Heart right ventricle (tissue), 16 donors: ENCODE measurements at regions not wholly inside any gene's neighbourhood (a gene's known extent, or its start where the extent isn't known, plus 50 kb on each side); places are given as distances from the start of the nearest gene placed in this dataset.
"Not testable (repeated sequence)": the region's sequence is repeated elsewhere in the genome, so short reads cannot be mapped to it uniquely, and the experiment has no call there.

Source experiments
- ATAC-seq, 8 donors: fragments of 200-7000 bp; cut with Tn5 transposase; one replicate each; pipeline ENCODE4 v1.9.1; 2020; ENCODE audit warnings: mild to moderate bottlenecking in 8 of 8, moderate library complexity in 8 of 8, moderate number of reproducible peaks in 1 of 8
- DNase-seq, 2 donors: peaks; one replicate each; pipeline ENCODE4 v3.0.0-alpha.2; 2020
- H3K27ac ChIP-seq, 10 donors: fragments of 200-600 bp; sonication (generic) in 2 of 10; one replicate each; pipeline versions ENCODE4 v1.5.0 to v1.8.0; 2020 to 2022; ENCODE audit warnings: mild to moderate bottlenecking in 3 of 10
- H3K27me3 ChIP-seq, 7 donors: fragments of 200-600 bp; one replicate each; pipeline ENCODE4 v1.8.0; 2021 to 2022; ENCODE audit warnings: mild to moderate bottlenecking in 2 of 7
- H3K36me3 ChIP-seq, 9 donors: fragments of 200-600 bp; sonication (generic) in 1 of 9; one replicate each; pipeline versions ENCODE4 v1.5.0 to v1.8.0; 2020 to 2022; ENCODE audit warnings: mild to moderate bottlenecking in 2 of 9
- H3K4me1 ChIP-seq, 9 donors: fragments of 200-600 bp; sonication (generic) in 1 of 9; one replicate each; pipeline versions ENCODE4 v1.5.0 to v1.8.0; 2020 to 2022; ENCODE audit warnings: mild to moderate bottlenecking in 4 of 9
- H3K4me3 ChIP-seq, 10 donors: fragments of 200-600 bp; sonication (generic) in 2 of 10; one replicate each; pipeline versions ENCODE4 v1.5.0 to v1.8.0; 2020 to 2022; ENCODE audit warnings: mild to moderate bottlenecking in 7 of 10, moderate library complexity in 2 of 10
- H3K9me3 ChIP-seq, 11 donors: fragments of 200-600 bp in 10 of 11; sonication (generic) in 2 of 11; one replicate each; pipeline versions ENCODE4 v1.5.0 to v1.8.0; 2013 to 2022; ENCODE audit warnings: mild to moderate bottlenecking in 2 of 11, control low read depth in 1 of 11, moderate library complexity in 1 of 11
- WGBS, 2 donors: extraction: QIAGEN DNeasy Blood & Tissue Kit; methylation state at CpG; one replicate each; pipeline ENCODE4 v1.1.7; 2013; ENCODE audit warnings: inconsistent platforms in 1 of 2; 5-methylcytosine and 5-hydroxymethylcytosine counted together
- intact Hi-C, 10 donors: fragments of 100-400 bp; cut with DNase I; formaldehyde crosslinking; loops; one replicate each; pipeline versions ENCODE4 v1.11.1 to v1.14.2; 2022
- TF ChIP-seq, protein P1 (sequence below), 9 donors: fragments of 200-600 bp; sonication (generic) in 2 of 9; IDR thresholded peaks; one replicate each; pipeline versions ENCODE4 v1.5.0 to v1.8.0; 2021 to 2022; ENCODE audit warnings: antibody characterized with exemption in 9 of 9, mild to moderate bottlenecking in 5 of 9, moderate library complexity in 1 of 9
- donor health status: Arrhythmogenic right ventricular cardiomyopathy.
- donor health status: ischemic (EF 13 %, LVEDD 7.1; RV severe dilation, severe dysfunction).
- donor health status: healthy with polysubstance abuse.
- donor health status: DM: no; HTN: yes; CAD: no.
- donor health status: DM: no; HTN: no; CAD: no.
- donor health status: ischemic (EF 25% LVEDD 6.9; RV normal size, moderate dysfunction).
- donor health status: ischemic (EF 25% LVEDD 5.7; RV mildly dilated, moderate dysfunction).
- donor health status: healthy.
- donor health status: DM: yes; HTN: yes; CAD: no.
- donor health status: Ischemic cardiomyopathy.
- donor health status: ischemic (EF 35%, LVEDD 5.7; RV mildly dilated, moderate dysfunction).
- donor health status: nonischemic (EF 11% LVEDD 7.7; RV severe dilation, severe dysfunction).
- donor health status: DM: yes; HTN: yes; CAD: no.
- donor health status: PGD.
- donor health status: ischemic (EF 29% LVEDD 5.4; RV normal size, mild dysfunction).
- donor health status: nonischemic (EF 23%, LVEDD 6.1; RV moderate dilation, normal function).

DNA sequence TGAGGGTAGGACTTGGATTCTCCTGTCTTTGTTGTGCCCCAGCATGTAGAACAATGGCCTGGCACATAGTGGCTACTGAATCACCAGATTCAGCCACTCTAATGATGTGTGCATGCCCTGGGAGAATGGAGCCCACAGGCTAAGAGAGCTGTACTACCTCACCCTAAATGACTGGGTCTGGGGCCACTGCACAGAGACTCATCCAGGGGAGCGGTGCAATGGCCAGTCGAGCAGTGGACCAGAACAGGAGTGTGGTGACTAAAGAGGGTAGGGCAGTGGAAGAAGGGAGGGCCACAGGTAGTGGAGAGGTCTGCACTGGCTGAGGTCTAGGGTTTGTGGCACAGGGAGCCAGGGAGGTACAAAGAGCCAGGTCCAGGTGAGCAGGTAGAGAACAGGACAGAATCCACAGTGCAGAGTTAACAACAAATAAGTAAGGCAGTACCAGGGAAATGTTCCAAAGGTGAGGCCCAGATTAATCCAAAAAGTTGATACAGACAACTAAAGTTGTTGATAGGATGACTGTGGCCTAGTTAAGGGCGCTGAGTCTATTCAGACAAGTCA is 142.7 kb upstream of the ATP11B start:
- Histone ChIP-seq H3K9me3 (peaks cover 0 to 7% (median 0%) of the 10 kb centered on the region in 11 donors), H3K36me3 (no peaks in the 10 kb centered on the region), H3K27me3 (peaks cover 0 to 17% (median 4%) of the 10 kb centered on the region in 7 donors), H3K4me3 (no peak overlapping the region), H3K4me1 (no peaks in the 10 kb centered on the region), H3K27ac (no peak overlapping the region)
- TF ChIP-seq, protein P1, sequence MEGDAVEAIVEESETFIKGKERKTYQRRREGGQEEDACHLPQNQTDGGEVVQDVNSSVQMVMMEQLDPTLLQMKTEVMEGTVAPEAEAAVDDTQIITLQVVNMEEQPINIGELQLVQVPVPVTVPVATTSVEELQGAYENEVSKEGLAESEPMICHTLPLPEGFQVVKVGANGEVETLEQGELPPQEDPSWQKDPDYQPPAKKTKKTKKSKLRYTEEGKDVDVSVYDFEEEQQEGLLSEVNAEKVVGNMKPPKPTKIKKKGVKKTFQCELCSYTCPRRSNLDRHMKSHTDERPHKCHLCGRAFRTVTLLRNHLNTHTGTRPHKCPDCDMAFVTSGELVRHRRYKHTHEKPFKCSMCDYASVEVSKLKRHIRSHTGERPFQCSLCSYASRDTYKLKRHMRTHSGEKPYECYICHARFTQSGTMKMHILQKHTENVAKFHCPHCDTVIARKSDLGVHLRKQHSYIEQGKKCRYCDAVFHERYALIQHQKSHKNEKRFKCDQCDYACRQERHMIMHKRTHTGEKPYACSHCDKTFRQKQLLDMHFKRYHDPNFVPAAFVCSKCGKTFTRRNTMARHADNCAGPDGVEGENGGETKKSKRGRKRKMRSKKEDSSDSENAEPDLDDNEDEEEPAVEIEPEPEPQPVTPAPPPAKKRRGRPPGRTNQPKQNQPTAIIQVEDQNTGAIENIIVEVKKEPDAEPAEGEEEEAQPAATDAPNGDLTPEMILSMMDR (IDR thresholded peaks at IDR 0.05) = no peak
- intact Hi-C loops = no loop called here
- DNase-seq = no peak
- WGBS, 2 donors = 83 to 87% methylated on average over 3 of the region's 3 CpGs
- ATAC-seq = no peak

DNA sequence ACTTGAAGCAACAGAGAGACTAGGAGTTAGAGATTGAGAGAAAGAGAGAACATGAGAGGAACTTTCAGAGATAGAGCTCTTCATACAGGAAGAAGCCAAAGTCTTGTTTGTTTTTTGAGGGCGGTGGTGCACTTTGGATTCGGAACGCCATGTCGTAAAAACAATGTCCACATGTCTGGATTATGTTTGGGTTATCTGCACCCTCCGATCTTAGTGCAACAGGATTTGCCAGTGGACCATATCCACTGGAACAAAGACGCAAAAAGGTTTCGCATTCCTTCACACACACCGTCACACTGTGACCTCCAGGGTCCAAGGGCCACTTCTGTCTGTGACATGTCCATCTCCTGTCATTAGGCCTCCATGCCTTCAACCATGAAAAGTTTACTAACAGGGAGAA is 141.8 kb upstream of the ATP11B start:
- DNase-seq (no peak), ATAC-seq (no peak)
- H3K27me3 ChIP-seq = peaks cover 0 to 11% (median 4%) of the 10 kb centered on the region in 7 donors
- H3K4me3 ChIP-seq = no peak overlapping the region
- no peaks in the 10 kb centered on the region for H3K4me1 ChIP-seq
- H3K36me3 ChIP-seq = no peaks in the 10 kb centered on the region
- WGBS, 2 donors = 78 to 83% methylated on average over 8 of the region's 8 CpGs
- TF ChIP-seq, protein P1 (IDR thresholded peaks at IDR 0.05) = no peak
- H3K27ac ChIP-seq = no peak overlapping the region
- intact Hi-C loops = no loop called here
- peaks cover 0 to 7% (median 0%) of the 10 kb centered on the region in 11 donors for H3K9me3 ChIP-seq

DNA sequence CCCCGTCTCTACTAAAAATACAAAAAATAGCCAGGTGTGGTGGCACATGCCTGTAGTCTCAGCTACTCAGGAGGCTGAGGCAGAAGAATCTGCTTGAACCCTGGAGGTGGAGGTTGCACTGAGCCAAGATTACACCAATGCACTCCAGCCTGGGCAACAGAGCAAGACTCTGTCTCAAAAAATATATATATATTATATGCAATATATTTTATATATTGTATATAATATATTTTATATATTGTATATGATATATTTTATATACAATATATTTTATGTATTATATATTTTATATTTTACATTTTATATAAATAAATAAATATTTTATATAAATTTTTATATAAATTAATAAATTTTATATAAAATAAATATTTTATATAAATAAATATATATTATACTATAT is 140.2 kb upstream of the ATP11B start:
- H3K27ac ChIP-seq, H3K9me3 ChIP-seq, intact Hi-C loops, H3K4me1 ChIP-seq, H3K4me3 ChIP-seq, H3K36me3 ChIP-seq, ATAC-seq, DNase-seq: not testable (repeated sequence)
- WGBS, 2 donors = 90 to 95% methylated on average over 1 of the region's 1 CpG
- peaks cover 0 to 11% (median 0%) of the 10 kb centered on the region in 7 donors for H3K27me3 ChIP-seq

DNA sequence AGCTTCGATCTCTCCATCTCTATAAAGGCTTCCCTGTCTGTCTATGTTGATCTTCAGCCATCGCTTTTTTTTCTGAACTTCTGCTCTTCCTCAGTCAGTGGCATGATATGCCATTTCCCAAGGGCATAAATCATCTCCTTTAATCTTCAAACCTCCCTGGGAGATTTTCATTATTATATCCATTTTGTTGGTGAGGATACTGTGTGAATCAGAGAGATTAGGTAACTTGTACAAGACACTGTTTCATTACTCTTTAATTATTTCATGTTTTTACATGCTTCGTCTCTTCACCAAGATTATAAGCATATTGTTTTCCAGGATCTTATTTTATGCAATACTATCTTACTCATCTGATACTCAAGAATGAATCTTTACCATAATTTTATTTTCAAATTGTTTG is 124.8 kb upstream of the ATP11B start:
- intact Hi-C loops = no loop called here
- H3K27ac ChIP-seq = no peak overlapping the region
- no peak for DNase-seq
- TF ChIP-seq, protein P1 (IDR thresholded peaks at IDR 0.05) = no peak
- no peak overlapping the region for H3K4me3 ChIP-seq
- no peaks in the 10 kb centered on the region for H3K36me3 ChIP-seq
- ATAC-seq = no peak
- H3K4me1 ChIP-seq = no peaks in the 10 kb centered on the region
- H3K9me3 ChIP-seq = peaks cover 0 to 8% (median 0%) of the 10 kb centered on the region in 11 donors
- peaks cover 0 to 28% (median 18%) of the 10 kb centered on the region in 7 donors for H3K27me3 ChIP-seq
- WGBS, 2 donors = 88 to 90% methylated on average over 3 of the region's 3 CpGs

DNA sequence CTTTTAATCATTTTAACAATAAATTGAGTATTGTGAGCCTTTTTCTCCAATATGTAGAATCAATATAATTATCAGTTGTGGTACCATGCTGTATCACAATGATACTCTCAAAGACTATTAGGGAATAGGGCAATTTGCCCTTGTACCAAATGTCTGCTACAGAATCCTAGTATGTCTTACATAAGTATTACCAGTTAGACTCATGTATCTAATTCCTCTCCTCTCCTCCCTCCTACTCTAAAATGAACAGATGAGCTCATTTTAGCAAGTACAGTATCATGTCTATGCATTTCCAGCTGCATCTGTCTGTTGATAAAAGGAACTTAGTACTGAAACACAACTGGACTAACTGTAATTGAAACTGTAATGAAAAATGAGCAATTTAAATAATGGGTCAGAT is 124.3 kb upstream of the ATP11B start:
- Histone ChIP-seq H3K36me3 (no peaks in the 10 kb centered on the region), H3K4me1 (no peaks in the 10 kb centered on the region), H3K27ac (no peak overlapping the region), H3K4me3 (no peak overlapping the region), H3K9me3 (peaks cover 0 to 4% (median 0%) of the 10 kb centered on the region in 11 donors), H3K27me3 (peaks cover 0 to 30% (median 18%) of the 10 kb centered on the region in 7 donors)
- TF ChIP-seq, protein P1 (IDR thresholded peaks at IDR 0.05) = no peak
- DNase-seq = no peak
- no peak for ATAC-seq
- intact Hi-C loops = no loop called here
